ENCODE measurements at regions not wholly inside any gene's neighbourhood (a gene's known extent, or its start where the extent isn't known, plus 50 kb on each side); places are given as distances from the start of the nearest gene placed in this dataset.

- Histone ChIP-seq H3K4me1 (ENCODE audit: control insufficient read depth in 1 of 2, low read depth in 2 of 2) (no peaks in the 10 kb centered on the region), H3K9me3 (no peaks in the 10 kb centered on the region), H3K4me3 (no peak overlapping the region), H3K36me3 (no peaks in the 10 kb centered on the region), H3K27ac (no peak overlapping the region), H3K27me3 (replicated peaks; ENCODE audit: insufficient read depth) (no peaks in the 10 kb centered on the region)
- DNase-seq (ENCODE audit: low spot score), result no peak
- ATAC-seq (ENCODE audit: insufficient number of reproducible peaks, low FRiP score, low read depth), result no peak
- TF ChIP-seq CTCF (IDR thresholded peaks at IDR 0.05), result no peak
Observed at GRCh38 chr12:47517122-47517521, 188.7 kb downstream of the RPAP3 start.

- DNase-seq (ENCODE audit: low spot score) (no peak), ATAC-seq (ENCODE audit: insufficient number of reproducible peaks, low FRiP score, low read depth) (peak; percentile 55)
- no peak for TF ChIP-seq CTCF (IDR thresholded peaks at IDR 0.05)
- Histone ChIP-seq H3K36me3 (no peaks in the 10 kb centered on the region), H3K27me3 (replicated peaks; ENCODE audit: insufficient read depth) (no peaks in the 10 kb centered on the region), H3K27ac (peak overlapping the region; percentile 68 to 80), H3K4me1 (ENCODE audit: control insufficient read depth in 1 of 2, low read depth in 2 of 2) (peaks cover 14 to 30% of the 10 kb centered on the region in 2 donors), H3K9me3 (no peaks in the 10 kb centered on the region), H3K4me3 (no peak overlapping the region)
Observed at GRCh38 chr12:47509398-47509851, 196.4 kb downstream of the RPAP3 start.

GRCh38 chr12:47507221-47507620, 198.6 kb downstream of the RPAP3 start:
- Histone ChIP-seq H3K36me3 (no peaks in the 10 kb centered on the region), H3K4me3 (no peak overlapping the region), H3K27ac (no peak overlapping the region), H3K9me3 (no peaks in the 10 kb centered on the region), H3K27me3 (replicated peaks; ENCODE audit: insufficient read depth) (no peaks in the 10 kb centered on the region), H3K4me1 (ENCODE audit: control insufficient read depth in 1 of 2, low read depth in 2 of 2) (peaks cover 14 to 31% of the 10 kb centered on the region in 2 donors)
- no peak for ATAC-seq (ENCODE audit: insufficient number of reproducible peaks, low FRiP score, low read depth)
- no peak for TF ChIP-seq CTCF (IDR thresholded peaks at IDR 0.05)
- DNase-seq (ENCODE audit: low spot score), result no peak

GRCh38 chr12:47504775-47505446, 200.9 kb downstream of the RPAP3 start:
- no peak for TF ChIP-seq CTCF (IDR thresholded peaks at IDR 0.05)
- DNase-seq (ENCODE audit: low spot score) (no peak), ATAC-seq (ENCODE audit: insufficient number of reproducible peaks, low FRiP score, low read depth) (peak; percentile 80)
- Histone ChIP-seq H3K9me3 (no peaks in the 10 kb centered on the region), H3K36me3 (no peaks in the 10 kb centered on the region), H3K4me3 (peak overlapping the region; percentile 11), H3K4me1 (ENCODE audit: control insufficient read depth in 1 of 2, low read depth in 2 of 2) (peaks cover 12 to 29% of the 10 kb centered on the region in 2 donors), H3K27ac (peak overlapping the region; percentile 58 to 66), H3K27me3 (replicated peaks; ENCODE audit: insufficient read depth) (no peaks in the 10 kb centered on the region)

GRCh38 chr12:47493801-47494200, 212.0 kb downstream of the RPAP3 start:
- H3K36me3 ChIP-seq, result no peaks in the 10 kb centered on the region
- no peaks in the 10 kb centered on the region for H3K27me3 ChIP-seq (replicated peaks; ENCODE audit: insufficient read depth)
- no peak overlapping the region for H3K27ac ChIP-seq
- ATAC-seq (ENCODE audit: insufficient number of reproducible peaks, low FRiP score, low read depth) (no peak), DNase-seq (ENCODE audit: low spot score) (no peak)
- H3K4me3 ChIP-seq, result no peak overlapping the region
- H3K4me1 ChIP-seq (ENCODE audit: control insufficient read depth in 1 of 2, low read depth in 2 of 2), result no peaks in the 10 kb centered on the region
- no peaks in the 10 kb centered on the region for H3K9me3 ChIP-seq
- TF ChIP-seq CTCF (IDR thresholded peaks at IDR 0.05), result no peak

Measured in thoracic aorta (tissue), 2 donors.